GM19395 (cell line): ENCODE measurements at regions not wholly inside any gene's neighbourhood (a gene's known extent, or its start where the extent isn't known, plus 50 kb on each side); places are given as distances from the start of the nearest gene placed in this dataset.
"Not testable (repeated sequence)": the region's sequence is repeated elsewhere in the genome, so short reads cannot be mapped to it uniquely, and the experiment has no call there.

Experiments used
- ATAC-seq: cut with Tn5 transposase; IDR thresholded peaks from one replicate; pipeline ENCODE4 v1.9.1; 2021; ENCODE audit warnings: mild to moderate bottlenecking, moderate library complexity; ENCODE audit not compliant: unreplicated experiment

GRCh38 chr7:115297656-115298055, 375.8 kb downstream of the MDFIC start:
- no peak for ATAC-seq

DNA sequence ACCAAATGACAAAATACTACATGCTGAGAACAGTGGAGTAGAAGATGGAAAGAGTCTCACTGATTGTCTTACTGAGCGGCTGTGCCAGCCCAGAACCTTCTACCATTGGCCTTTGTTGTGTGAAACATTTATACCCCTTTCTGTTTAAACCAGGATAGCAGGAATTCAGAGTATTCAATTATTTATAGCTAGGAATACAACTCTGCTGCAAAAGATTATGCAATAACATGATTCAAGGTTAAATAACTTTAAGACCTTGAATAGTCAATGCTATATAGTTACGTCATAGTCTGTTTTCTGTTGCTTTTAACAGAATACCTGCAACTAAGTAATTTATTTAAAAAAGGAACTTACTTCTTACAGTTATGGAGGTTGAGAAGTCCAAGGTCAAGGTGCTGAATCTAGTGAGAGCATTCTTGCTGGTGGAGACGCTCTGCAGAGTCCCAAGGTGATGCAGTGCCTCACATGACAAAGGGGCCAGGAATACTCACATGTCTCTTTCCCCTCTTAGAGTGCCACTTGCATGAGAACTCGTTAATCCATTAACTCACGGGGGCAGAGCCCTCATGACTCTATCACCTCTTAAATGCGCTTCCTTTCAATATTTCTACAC, 371.8 kb downstream of the MDFIC start:
- ATAC-seq: no peak

- no peak for ATAC-seq
These were observed 370.5 kb downstream of the MDFIC start for GRCh38 chr7:115292381-115292780.

DNA sequence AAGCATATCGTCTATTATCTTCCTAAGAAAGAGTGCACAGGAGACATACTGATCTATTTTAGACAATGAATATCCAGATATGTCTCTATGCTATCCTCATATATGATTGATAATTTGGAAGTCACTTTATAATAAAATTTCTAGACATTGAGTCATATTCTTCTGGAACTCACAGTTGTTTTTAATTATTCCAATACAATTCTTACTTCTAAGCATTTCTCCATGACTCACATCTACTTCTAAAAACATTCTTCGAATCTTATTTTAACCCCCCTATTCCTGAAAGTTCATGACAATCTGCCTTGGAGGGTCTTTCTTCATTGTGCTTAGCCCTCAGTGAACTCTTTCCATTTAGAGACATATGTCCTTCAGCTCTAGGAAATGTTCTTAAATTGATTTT, 368.1 kb downstream of the MDFIC start:
- no peak for ATAC-seq

GRCh38 chr7:115276791-115277190, 354.9 kb downstream of the MDFIC start:
- ATAC-seq: no peak

GRCh38 chr7:115273855-115274254, 352.0 kb downstream of the MDFIC start:
- not testable (repeated sequence) for ATAC-seq

GRCh38 chr7:115273139-115273772, 351.4 kb downstream of the MDFIC start:
- ATAC-seq: no peak

- ATAC-seq: no peak
These were observed 349.7 kb downstream of the MDFIC start for GRCh38 chr7:115271332-115272235.

DNA sequence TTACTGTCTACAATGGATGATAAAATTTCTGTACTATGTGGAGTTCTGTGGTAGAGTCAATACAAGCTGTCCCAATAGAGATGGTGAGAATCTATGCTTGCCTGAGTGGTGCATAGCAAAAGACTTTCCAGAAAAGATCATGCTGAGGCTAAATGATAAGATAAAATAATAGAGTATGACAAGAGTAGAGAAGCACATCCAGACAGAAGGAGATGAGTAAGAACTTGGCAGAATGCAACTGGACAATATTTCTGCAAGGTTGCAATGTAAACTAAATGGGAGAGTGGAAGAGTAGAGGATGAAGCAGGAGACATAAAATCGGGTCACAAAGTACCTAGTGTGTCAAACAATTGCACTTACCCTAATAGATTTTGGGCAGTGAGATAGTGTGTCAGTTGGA, 347.6 kb downstream of the MDFIC start:
- ATAC-seq: no peak

DNA sequence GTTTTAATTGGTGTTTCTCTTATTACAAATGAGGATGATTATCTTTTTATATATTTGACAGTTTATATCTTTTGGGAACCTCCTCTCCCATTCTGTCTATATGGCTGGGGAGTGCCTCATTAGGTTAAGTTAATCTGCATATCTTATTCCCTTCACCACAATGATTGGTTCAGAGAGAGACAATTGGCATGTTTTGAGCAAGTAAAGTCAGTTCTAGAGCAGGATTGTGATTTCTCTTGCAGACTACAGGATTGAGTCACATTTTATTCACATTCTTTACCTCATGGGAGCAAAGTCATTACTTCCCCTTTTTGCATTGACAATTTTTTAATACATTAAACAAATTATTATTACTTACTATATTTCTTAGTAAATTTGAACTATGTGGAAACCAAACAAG, 345.6 kb downstream of the MDFIC start:
- peak; percentile 58 for ATAC-seq

GRCh38 chr7:115260381-115260780, 338.5 kb downstream of the MDFIC start:
- no peak for ATAC-seq

- ATAC-seq: no peak
These were observed 330.6 kb downstream of the MDFIC start for GRCh38 chr7:115252461-115252860.

GRCh38 chr7:115249080-115249479, 327.2 kb downstream of the MDFIC start:
- no peak for ATAC-seq

DNA sequence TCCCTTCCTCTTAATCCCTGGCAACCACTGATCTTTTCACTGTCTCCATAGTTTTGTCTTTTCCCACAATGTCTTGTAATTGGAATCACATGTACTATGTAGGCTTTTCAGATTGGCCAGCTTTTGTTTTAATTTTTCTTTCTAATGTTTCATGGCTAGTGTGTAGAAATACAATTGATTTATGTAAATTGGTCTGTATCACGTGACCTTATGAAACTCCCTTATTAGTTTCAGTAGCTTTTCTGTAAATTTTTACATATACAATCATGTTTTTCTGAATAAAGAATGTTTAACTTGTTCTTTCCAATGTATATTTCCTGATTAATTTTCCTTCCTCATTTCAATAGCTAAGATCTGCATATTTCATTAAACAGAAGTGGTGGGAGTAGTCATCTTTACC, 319.3 kb downstream of the MDFIC start:
- ATAC-seq: no peak

- ATAC-seq: no peak
These were observed 318.3 kb downstream of the MDFIC start for GRCh38 chr7:115240242-115240641.

GRCh38 chr7:115235075-115235474, 313.2 kb downstream of the MDFIC start:
- no peak for ATAC-seq

GRCh38 chr7:115233809-115234208, 311.9 kb downstream of the MDFIC start:
- ATAC-seq: no peak

GRCh38 chr7:115232041-115232440, 310.1 kb downstream of the MDFIC start:
- ATAC-seq: no peak

DNA sequence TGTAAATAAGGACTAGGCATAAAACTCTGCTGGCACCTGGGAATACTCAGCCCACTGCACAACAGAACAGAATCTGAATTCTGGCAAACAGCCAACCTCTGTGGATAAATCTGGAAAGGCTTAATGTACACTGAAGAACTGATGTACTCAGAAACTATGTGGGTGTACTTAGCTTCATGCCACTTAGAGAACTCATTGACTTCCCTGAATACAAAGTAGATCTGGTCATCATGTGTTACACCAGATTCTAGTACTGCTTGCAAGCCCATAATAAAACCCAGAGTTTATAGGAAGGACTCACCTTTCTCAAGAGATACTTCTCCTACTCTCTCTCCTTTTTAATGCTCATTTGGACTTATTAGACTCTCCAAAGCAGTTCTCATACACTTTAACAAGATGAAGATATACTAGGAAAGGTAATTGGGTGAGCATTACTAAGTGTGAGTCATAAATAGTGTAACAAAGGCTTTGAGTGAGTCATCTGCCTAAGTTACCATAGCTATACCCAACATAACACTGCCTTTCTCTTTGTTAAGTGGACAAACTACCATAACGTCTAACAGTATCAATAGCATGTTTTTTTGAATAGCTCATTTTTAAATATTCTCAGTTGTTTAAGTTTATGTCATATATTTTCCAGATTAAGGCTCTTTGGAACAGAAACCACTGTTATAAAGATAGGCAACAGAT, 309.1 kb downstream of the MDFIC start:
- ATAC-seq: peak; percentile 74

- no peak for ATAC-seq
These were observed 307.7 kb downstream of the MDFIC start for GRCh38 chr7:115229401-115230105.
